WTC11 (cell line): ENCODE measurements at regions not wholly inside any gene's neighbourhood (a gene's known extent, or its start where the extent isn't known, plus 50 kb on each side); places are given as distances from the start of the nearest gene placed in this dataset.

Experiments used
- CREB1 ChIP-seq: sonication (generic); formaldehyde crosslinking; IDR thresholded peaks from 2 replicates; pipeline ENCODE4 v1.8.0; 2023; ENCODE audit warnings: mild to moderate bottlenecking, missing genetic modification reagents
- FOXJ3 ChIP-seq: sonication (generic); formaldehyde crosslinking; IDR thresholded peaks from 2 replicates; pipeline ENCODE4 v1.9.0; 2021; ENCODE audit warnings: missing genetic modification reagents, mild to moderate bottlenecking, borderline replicate concordance
- FOXK1 ChIP-seq: sonication (generic); formaldehyde crosslinking; IDR thresholded peaks from 2 replicates; pipeline ENCODE4 v1.8.0; 2022; ENCODE audit warnings: mild to moderate bottlenecking, moderate library complexity, missing genetic modification reagents
- GRHL2 ChIP-seq: fragments of 250-450 bp; sonication (Bioruptor Pico); IDR thresholded peaks from 2 replicates; pipeline ENCODE4 v1.8.0; 2022; ENCODE audit warnings: mild to moderate bottlenecking, moderate library complexity; ENCODE audit not compliant: insufficient replicate concordance, severe bottlenecking
- NFE2L1 ChIP-seq: sonication (generic); formaldehyde crosslinking; IDR thresholded peaks from 2 replicates; pipeline ENCODE4 v1.8.1; 2023; ENCODE audit warnings: missing genetic modification reagents
- NR2C2 ChIP-seq: sonication (generic); formaldehyde crosslinking; IDR thresholded peaks from 2 replicates; pipeline ENCODE4 v1.8.0; 2022; ENCODE audit warnings: mild to moderate bottlenecking, missing genetic modification reagents
- SMAD3 ChIP-seq: sonication (generic); formaldehyde crosslinking; IDR thresholded peaks from 2 replicates; pipeline ENCODE4 v1.8.0; 2022; ENCODE audit warnings: missing genetic modification reagents, mild to moderate bottlenecking, borderline replicate concordance
- SP1 ChIP-seq: sonication (generic); formaldehyde crosslinking; conservative IDR thresholded peaks from 2 replicates; pipeline ENCODE4 v1.8.1; 2022; ENCODE audit warnings: missing genetic modification reagents
- TCF7 ChIP-seq: sonication (generic); formaldehyde crosslinking; IDR thresholded peaks from 2 replicates; pipeline ENCODE4 v1.8.0; 2022; ENCODE audit warnings: mild to moderate bottlenecking, low read depth, missing genetic modification reagents, moderate library complexity
- ZNF121 ChIP-seq: sonication (generic); formaldehyde crosslinking; IDR thresholded peaks from 2 replicates; pipeline ENCODE4 v1.8.0; 2023; ENCODE audit warnings: missing genetic modification reagents
- TF ChIP-seq, protein P1 (sequence below): fragments of 200-600 bp; IDR thresholded peaks from 2 replicates; pipeline ENCODE4 v1.8.0; 2022; ENCODE audit warnings: antibody characterized with exemption
- TF ChIP-seq, protein P2 (sequence below): sonication (generic); formaldehyde crosslinking; IDR thresholded peaks from 2 replicates; pipeline ENCODE4 v1.8.0; 2023; ENCODE audit warnings: missing genetic modification reagents
- TF ChIP-seq, protein P3 (sequence below): fragments of 250-450 bp; sonication (Bioruptor Pico); IDR thresholded peaks from 2 replicates; pipeline ENCODE4 v1.9.0; 2021; ENCODE audit warnings: mild to moderate bottlenecking

DNA sequence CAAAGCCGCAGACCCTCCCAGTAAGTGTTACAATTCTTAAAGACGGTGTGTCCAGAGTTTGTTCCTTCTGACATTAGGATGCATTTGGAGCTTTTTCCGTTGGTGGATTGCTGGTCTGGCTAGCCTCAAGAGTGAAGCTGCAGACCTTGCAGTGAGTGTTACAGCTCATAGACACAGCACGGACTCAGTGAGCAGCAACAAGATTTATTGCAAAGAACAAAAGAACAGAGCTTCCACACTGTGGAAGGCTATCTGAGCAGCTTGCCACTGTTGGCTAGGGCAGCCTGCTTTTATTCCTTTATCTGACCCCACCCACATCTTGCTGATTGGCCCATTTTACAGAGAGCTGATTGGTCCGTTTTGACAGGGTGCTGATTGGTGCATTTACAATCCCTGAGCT lies 242.8 kb upstream of the SGCG start:
- TF ChIP-seq, protein P1, sequence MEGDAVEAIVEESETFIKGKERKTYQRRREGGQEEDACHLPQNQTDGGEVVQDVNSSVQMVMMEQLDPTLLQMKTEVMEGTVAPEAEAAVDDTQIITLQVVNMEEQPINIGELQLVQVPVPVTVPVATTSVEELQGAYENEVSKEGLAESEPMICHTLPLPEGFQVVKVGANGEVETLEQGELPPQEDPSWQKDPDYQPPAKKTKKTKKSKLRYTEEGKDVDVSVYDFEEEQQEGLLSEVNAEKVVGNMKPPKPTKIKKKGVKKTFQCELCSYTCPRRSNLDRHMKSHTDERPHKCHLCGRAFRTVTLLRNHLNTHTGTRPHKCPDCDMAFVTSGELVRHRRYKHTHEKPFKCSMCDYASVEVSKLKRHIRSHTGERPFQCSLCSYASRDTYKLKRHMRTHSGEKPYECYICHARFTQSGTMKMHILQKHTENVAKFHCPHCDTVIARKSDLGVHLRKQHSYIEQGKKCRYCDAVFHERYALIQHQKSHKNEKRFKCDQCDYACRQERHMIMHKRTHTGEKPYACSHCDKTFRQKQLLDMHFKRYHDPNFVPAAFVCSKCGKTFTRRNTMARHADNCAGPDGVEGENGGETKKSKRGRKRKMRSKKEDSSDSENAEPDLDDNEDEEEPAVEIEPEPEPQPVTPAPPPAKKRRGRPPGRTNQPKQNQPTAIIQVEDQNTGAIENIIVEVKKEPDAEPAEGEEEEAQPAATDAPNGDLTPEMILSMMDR = no peak
- TF ChIP-seq, protein P2, sequence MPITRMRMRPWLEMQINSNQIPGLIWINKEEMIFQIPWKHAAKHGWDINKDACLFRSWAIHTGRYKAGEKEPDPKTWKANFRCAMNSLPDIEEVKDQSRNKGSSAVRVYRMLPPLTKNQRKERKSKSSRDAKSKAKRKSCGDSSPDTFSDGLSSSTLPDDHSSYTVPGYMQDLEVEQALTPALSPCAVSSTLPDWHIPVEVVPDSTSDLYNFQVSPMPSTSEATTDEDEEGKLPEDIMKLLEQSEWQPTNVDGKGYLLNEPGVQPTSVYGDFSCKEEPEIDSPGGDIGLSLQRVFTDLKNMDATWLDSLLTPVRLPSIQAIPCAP (CRISPR knock-in tag) = no peak
- no peak for TF ChIP-seq ZNF121 (CRISPR knock-in tag)
- TF ChIP-seq SP1 (CRISPR knock-in tag) = no peak
- TF ChIP-seq, protein P3, sequence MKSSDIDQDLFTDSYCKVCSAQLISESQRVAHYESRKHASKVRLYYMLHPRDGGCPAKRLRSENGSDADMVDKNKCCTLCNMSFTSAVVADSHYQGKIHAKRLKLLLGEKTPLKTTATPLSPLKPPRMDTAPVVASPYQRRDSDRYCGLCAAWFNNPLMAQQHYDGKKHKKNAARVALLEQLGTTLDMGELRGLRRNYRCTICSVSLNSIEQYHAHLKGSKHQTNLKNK (CRISPR knock-in tag) = no peak
- no peak for TF ChIP-seq NFE2L1
- TF ChIP-seq TCF7 (CRISPR knock-in tag) = no peak
- no peak for TF ChIP-seq CREB1
- no peak for TF ChIP-seq GRHL2 (CRISPR knock-in tag)
- TF ChIP-seq NR2C2 (CRISPR knock-in tag) = no peak
- TF ChIP-seq FOXJ3 (CRISPR knock-in tag) = no peak
- TF ChIP-seq SMAD3 (CRISPR knock-in tag) = no peak
- no peak for TF ChIP-seq FOXK1 (CRISPR knock-in tag)
